GM06990 (cell line): ENCODE measurements at regions not wholly inside any gene's neighbourhood (a gene's known extent, or its start where the extent isn't known, plus 50 kb on each side); places are given as distances from the start of the nearest gene placed in this dataset.

Experiments used
- DNase-seq: peaks from one replicate; pipeline ENCODE4 v3.0.0-alpha.2; 2011; ENCODE audit not compliant: insufficient read length; ENCODE audit errors: extremely low read depth
- H3K27me3 ChIP-seq: replicated peaks from 2 replicates; pipeline ENCODE4 v1.6.0; 2011; ENCODE audit warnings: low read length; ENCODE audit not compliant: control insufficient read depth, insufficient read depth
- H3K36me3 ChIP-seq: 2 replicates; pipeline ENCODE4 v1.5.1; 2011; ENCODE audit warnings: low read length; ENCODE audit not compliant: control insufficient read depth, insufficient read depth
- H3K4me3 ChIP-seq: replicated peaks from 2 replicates; pipeline ENCODE4 v1.5.1; 2011; ENCODE audit warnings: low read depth, mild to moderate bottlenecking, control low read depth, low read length
- TF ChIP-seq, protein P1 (sequence below): IDR thresholded peaks from 2 replicates; pipeline ENCODE4 v1.5.1; 2011; ENCODE audit warnings: low read length, control low read depth, mild to moderate bottlenecking, inconsistent platforms; ENCODE audit not compliant: insufficient read depth, poor library complexity, severe bottlenecking

DNA sequence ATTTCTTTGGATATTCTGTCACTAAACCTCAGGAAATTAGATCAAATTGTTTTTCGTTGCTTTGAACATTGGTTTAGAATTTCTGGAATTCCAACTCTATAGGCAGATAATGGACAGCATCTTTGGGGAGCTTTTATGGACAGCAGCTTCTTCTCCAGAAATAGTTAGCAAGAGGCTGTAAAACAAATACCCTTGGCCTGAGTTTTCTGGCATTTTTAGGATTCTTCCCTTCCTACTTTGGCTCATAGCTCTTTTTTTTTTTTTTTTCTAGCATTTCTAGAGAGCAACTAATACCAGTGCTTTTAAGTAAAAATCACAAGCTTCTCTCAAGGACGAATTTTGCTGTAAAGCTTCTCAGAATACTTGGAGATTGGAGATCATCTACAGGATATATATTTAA is 169.8 kb upstream of the SPRY2 start:
- no peak overlapping the region for H3K4me3 ChIP-seq
- DNase-seq = no peak
- no peaks in the 10 kb centered on the region for H3K27me3 ChIP-seq
- no peaks in the 10 kb centered on the region for H3K36me3 ChIP-seq
- TF ChIP-seq, protein P1, sequence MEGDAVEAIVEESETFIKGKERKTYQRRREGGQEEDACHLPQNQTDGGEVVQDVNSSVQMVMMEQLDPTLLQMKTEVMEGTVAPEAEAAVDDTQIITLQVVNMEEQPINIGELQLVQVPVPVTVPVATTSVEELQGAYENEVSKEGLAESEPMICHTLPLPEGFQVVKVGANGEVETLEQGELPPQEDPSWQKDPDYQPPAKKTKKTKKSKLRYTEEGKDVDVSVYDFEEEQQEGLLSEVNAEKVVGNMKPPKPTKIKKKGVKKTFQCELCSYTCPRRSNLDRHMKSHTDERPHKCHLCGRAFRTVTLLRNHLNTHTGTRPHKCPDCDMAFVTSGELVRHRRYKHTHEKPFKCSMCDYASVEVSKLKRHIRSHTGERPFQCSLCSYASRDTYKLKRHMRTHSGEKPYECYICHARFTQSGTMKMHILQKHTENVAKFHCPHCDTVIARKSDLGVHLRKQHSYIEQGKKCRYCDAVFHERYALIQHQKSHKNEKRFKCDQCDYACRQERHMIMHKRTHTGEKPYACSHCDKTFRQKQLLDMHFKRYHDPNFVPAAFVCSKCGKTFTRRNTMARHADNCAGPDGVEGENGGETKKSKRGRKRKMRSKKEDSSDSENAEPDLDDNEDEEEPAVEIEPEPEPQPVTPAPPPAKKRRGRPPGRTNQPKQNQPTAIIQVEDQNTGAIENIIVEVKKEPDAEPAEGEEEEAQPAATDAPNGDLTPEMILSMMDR = no peak

DNA sequence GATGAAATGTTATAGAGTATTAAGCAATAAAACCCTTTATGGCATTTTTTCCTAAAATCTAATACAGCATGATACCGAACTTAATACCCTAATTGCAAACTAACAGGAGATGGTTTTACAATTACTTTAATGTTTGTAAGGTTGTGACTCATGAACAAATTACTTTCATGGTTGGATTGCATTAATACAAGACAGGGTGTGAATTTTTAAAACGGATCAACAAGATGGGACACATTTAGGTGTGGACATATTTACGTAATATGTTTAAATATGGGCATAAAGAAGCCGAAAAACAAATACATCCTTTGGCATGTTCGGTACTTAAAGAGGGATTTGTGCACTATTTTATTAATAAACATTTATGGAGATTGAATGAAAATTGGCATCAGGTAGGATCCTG is 168.3 kb upstream of the SPRY2 start:
- H3K36me3 ChIP-seq = no peaks in the 10 kb centered on the region
- no peak for DNase-seq
- H3K4me3 ChIP-seq = no peak overlapping the region
- TF ChIP-seq, protein P1 = no peak
- H3K27me3 ChIP-seq = no peaks in the 10 kb centered on the region

DNA sequence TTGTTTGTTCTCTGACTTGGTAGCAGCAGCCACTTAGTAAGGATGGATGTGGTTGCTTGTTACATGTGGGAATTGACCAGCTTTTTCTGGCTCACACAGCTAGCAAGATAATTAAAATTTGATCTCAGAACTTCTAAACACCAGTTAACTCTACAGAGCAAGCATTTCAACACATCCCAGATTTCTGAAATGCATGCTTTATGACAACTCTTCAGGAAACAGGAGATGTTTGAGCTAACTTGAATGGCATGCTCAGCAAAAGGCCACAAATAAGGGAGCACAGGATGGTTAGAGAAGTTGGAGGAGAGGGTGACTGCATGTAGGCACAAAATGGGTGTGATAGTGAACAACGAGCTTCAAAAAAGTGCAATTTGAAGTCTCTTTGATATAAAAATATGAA is 167.1 kb upstream of the SPRY2 start:
- TF ChIP-seq, protein P1 = no peak
- Histone ChIP-seq H3K36me3 (no peaks in the 10 kb centered on the region), H3K4me3 (no peak overlapping the region), H3K27me3 (no peaks in the 10 kb centered on the region)
- DNase-seq = no peak

DNA sequence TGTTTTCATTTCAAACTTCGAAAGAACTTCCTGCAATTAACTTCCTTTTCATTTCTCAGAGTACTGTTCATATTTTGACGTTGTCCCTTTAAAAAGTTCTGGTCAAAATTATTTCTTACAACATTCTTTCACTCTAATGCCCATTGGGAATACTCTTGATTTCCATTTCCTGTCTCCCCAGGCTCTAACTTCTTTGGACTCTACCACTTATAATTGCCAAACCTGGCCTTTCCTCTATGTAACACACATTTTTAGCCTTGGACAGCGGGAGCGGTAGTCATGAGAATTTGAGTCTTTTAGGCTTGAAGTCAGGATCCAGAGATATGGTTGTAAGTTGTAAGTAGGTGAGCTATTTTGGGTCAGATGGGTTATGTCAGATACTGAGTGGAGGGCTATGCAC is 163.5 kb upstream of the SPRY2 start:
- Histone ChIP-seq H3K27me3 (no peaks in the 10 kb centered on the region), H3K36me3 (no peaks in the 10 kb centered on the region), H3K4me3 (no peak overlapping the region)
- DNase-seq = no peak
- TF ChIP-seq, protein P1 = no peak

DNA sequence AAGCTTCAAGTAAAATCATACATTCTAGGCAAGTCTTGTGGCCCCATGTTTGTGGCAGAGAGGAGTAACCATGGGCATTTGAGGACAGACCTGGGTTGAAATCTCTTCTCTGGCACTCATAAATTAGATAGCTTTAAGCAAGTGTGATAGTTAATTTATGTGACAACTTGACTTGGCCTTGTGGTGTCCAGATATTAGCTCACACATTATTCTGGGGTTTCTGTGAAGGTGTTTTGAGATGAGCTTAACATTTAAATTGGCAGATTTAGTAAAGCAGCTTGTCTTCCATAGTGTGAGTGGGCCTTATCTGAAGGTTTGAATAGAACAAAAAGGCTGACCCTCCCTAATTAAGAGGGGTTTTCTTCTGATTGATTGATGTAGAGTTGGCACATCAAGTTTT is 161.4 kb upstream of the SPRY2 start:
- TF ChIP-seq, protein P1 = no peak
- DNase-seq = no peak
- Histone ChIP-seq H3K27me3 (no peaks in the 10 kb centered on the region), H3K36me3 (no peaks in the 10 kb centered on the region), H3K4me3 (no peak overlapping the region)

DNA sequence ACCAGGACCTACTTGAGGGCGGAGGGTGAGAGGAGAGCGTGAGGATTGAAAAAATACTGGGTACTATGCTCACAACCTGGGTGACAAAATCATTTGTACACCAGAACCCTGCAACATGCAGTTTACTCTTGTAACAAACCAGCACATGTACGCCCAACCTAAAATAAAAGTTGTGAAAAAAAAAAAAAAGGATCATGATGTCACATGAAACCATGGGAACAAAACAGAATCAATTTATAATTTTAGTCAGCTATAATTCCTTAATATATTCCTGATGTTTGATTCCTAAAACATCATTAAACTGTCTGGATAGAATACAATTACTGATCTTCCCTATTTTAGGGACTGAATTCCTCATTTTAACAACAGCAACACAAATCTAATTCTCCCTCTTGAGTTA is 160.6 kb upstream of the SPRY2 start:
- Histone ChIP-seq H3K36me3 (no peaks in the 10 kb centered on the region), H3K4me3 (no peak overlapping the region), H3K27me3 (no peaks in the 10 kb centered on the region)
- TF ChIP-seq, protein P1 = no peak
- no peak for DNase-seq
